IMR-90 (cell line): ENCODE measurements at regions not wholly inside any gene's neighbourhood (a gene's known extent, or its start where the extent isn't known, plus 50 kb on each side); places are given as distances from the start of the nearest gene placed in this dataset.

ENCODE experiments used
- ATAC-seq: fragments of 200-7000 bp; cut with Tn5 transposase; 2 replicates; pipeline ENCODE4 v1.9.1; 2020; ENCODE audit warnings: low read depth, mild to moderate bottlenecking, moderate library complexity
- BruUV-seq: library from RNA; stranded (reverse); fragments of 400-500 nt; replicated peaks from 2 replicates; lab custom pipeline; 2021; lab: Mats Ljungman, UMichigan
- CTCF ChIA-PET: fragments of 300-600 bp; formaldehyde crosslinking; extraction: SDS; loops from one replicate; lab custom pipeline; 2021; ENCODE audit warnings: antibody characterized with exemption; lab: Yijun Ruan, JAX
- POLR2A ChIA-PET: fragments of 300-600 bp; sonication (Branson Sonifier 250); formaldehyde crosslinking; loops from one replicate; lab custom pipeline; 2022; ENCODE audit warnings: antibody characterized with exemption; ENCODE audit not compliant: unreplicated experiment; lab: Charles Lee
- DNase-seq: peaks from one replicate; pipeline ENCODE4 v3.0.0; 2013
- H2AFZ ChIP-seq: replicated peaks from 2 replicates; pipeline ENCODE3; 2013; ENCODE audit warnings: low read length, mild to moderate bottlenecking; ENCODE audit not compliant: poor library complexity
- H2AK5ac ChIP-seq: 2 replicates; pipeline ENCODE4 v1.6.1; 2013; ENCODE audit warnings: low read depth, low read length, inconsistent platforms
- H2AK9ac ChIP-seq: replicated peaks from 2 replicates; pipeline ENCODE3; 2013; ENCODE audit warnings: mild to moderate bottlenecking, low read depth, low read length, moderate library complexity; ENCODE audit not compliant: poor library complexity
- H2BK120ac ChIP-seq: 2 replicates; pipeline ENCODE4 v1.6.1; 2013; ENCODE audit warnings: low read depth, low read length, inconsistent platforms
- H2BK15ac ChIP-seq: 3 replicates; pipeline ENCODE4 v1.6.1; 2013; ENCODE audit warnings: low read depth, low read length, inconsistent platforms
- H2BK20ac ChIP-seq: 2 replicates; pipeline ENCODE4 v1.6.1; 2013; ENCODE audit warnings: low read depth, mild to moderate bottlenecking, inconsistent platforms, low read length, moderate library complexity
- H2BK5ac ChIP-seq: 2 replicates; pipeline ENCODE4 v1.6.1; 2013; ENCODE audit warnings: mild to moderate bottlenecking, low read depth, low read length, inconsistent platforms; ENCODE audit not compliant: poor library complexity, severe bottlenecking
- H3K14ac ChIP-seq: replicated peaks from 2 replicates; pipeline ENCODE4 v1.6.1; 2013; ENCODE audit warnings: low read depth, low read length, inconsistent platforms
- H3K18ac ChIP-seq: 2 replicates; pipeline ENCODE4 v1.6.1; 2013; ENCODE audit warnings: low read depth, low read length, control low read depth
- H3K23ac ChIP-seq: 2 replicates; pipeline ENCODE4 v1.6.1; 2013; ENCODE audit warnings: low read depth, low read length, inconsistent platforms
- H3K27ac ChIP-seq: 2 replicates; pipeline ENCODE4 v1.5.1; 2013; ENCODE audit warnings: mild to moderate bottlenecking, control low read depth, low read length; ENCODE audit not compliant: insufficient read depth
- H3K27me3 ChIP-seq: 2 replicates; pipeline ENCODE4 v1.6.1; 2013; ENCODE audit warnings: low read length; ENCODE audit not compliant: control insufficient read depth, insufficient read depth
- H3K36me3 ChIP-seq: 2 replicates; pipeline ENCODE4 v1.6.1; 2013; ENCODE audit warnings: low read length, mixed read lengths; ENCODE audit not compliant: control insufficient read depth, insufficient read depth
- H3K4ac ChIP-seq: 2 replicates; pipeline ENCODE4 v1.6.1; 2013; ENCODE audit warnings: low read depth, low read length, inconsistent platforms
- H3K4me1 ChIP-seq: 2 replicates; pipeline ENCODE4 v1.6.1; 2013; ENCODE audit warnings: low read length, mixed read lengths; ENCODE audit not compliant: control insufficient read depth, insufficient read depth
- H3K4me2 ChIP-seq: 2 replicates; pipeline ENCODE4 v1.6.1; 2013; ENCODE audit warnings: low read depth, mild to moderate bottlenecking, control low read depth, low read length, moderate library complexity
- H3K4me3 ChIP-seq: 2 replicates; pipeline ENCODE4 v1.5.1; 2013; ENCODE audit warnings: low read depth, mild to moderate bottlenecking, control low read depth, low read length, moderate library complexity; ENCODE audit not compliant: insufficient read depth
- H3K56ac ChIP-seq: 2 replicates; pipeline ENCODE4 v1.6.1; 2013; ENCODE audit warnings: low read length, inconsistent platforms; ENCODE audit not compliant: insufficient read depth; ENCODE audit errors: extremely low read depth
- H3K79me1 ChIP-seq, 2 experiments: 2 replicates each; pipeline ENCODE4 v1.6.1; 2013; ENCODE audit warnings: low read length in 2 of 2, inconsistent platforms in 1 of 2, low read depth in 1 of 2
- H3K9ac ChIP-seq: 2 replicates; pipeline ENCODE4 v1.6.1; 2013; ENCODE audit warnings: low read depth, low read length, control low read depth
- H3K9me1 ChIP-seq: 2 replicates; pipeline ENCODE4 v1.6.1; 2013; ENCODE audit warnings: low read length, inconsistent platforms; ENCODE audit not compliant: insufficient read depth
- H3K9me3 ChIP-seq: 2 replicates; pipeline ENCODE4 v1.6.1; 2013; ENCODE audit warnings: low read length; ENCODE audit not compliant: control insufficient read depth, insufficient read depth
- H4K20me1 ChIP-seq: 2 replicates; pipeline ENCODE4 v1.6.1; 2013; ENCODE audit warnings: low read length, inconsistent platforms; ENCODE audit not compliant: insufficient read depth
- H4K5ac ChIP-seq: 2 replicates; pipeline ENCODE4 v1.6.1; 2013; ENCODE audit warnings: mild to moderate bottlenecking, low read depth, low read length, control low read depth
- H4K8ac ChIP-seq, 2 experiments: 2 replicates each; pipeline ENCODE4 v1.6.1; 2013; ENCODE audit warnings: low read depth in 2 of 2, low read length in 2 of 2, control low read depth in 1 of 2, inconsistent platforms in 1 of 2
- H4K91ac ChIP-seq: 2 replicates; pipeline ENCODE4 v1.6.1; 2013; ENCODE audit warnings: low read depth, low read length, inconsistent platforms; ENCODE audit not compliant: insufficient read depth
- BHLHE40 ChIP-seq: fragments of 150-350 bp; IDR thresholded peaks from 2 replicates; pipeline ENCODE4 v1.6.1; 2016; ENCODE audit warnings: mild to moderate bottlenecking, low read depth, low read length
- CEBPB ChIP-seq: IDR thresholded peaks from 2 replicates; pipeline ENCODE4 v1.6.1; 2012; ENCODE audit warnings: low read depth, low read length, improper control_type of control experiment
- CHD1 ChIP-seq: IDR thresholded peaks from 2 replicates; pipeline ENCODE4 v1.6.1; 2012; ENCODE audit warnings: low read depth, low read length, improper control_type of control experiment
- FOS ChIP-seq: fragments of 150-350 bp; IDR thresholded peaks from 2 replicates; pipeline ENCODE4 v1.6.1; 2016; ENCODE audit warnings: low read depth, low read length
- MAFK ChIP-seq: IDR thresholded peaks from 2 replicates; pipeline ENCODE4 v1.6.1; 2012; ENCODE audit warnings: low read depth, low read length, improper control_type of control experiment
- MAZ ChIP-seq: IDR thresholded peaks from 2 replicates; pipeline ENCODE4 v1.6.1; 2012; ENCODE audit warnings: low read depth, mild to moderate bottlenecking, low read length, improper control_type of control experiment, moderate library complexity, borderline replicate concordance
- MXI1 ChIP-seq: IDR thresholded peaks from 2 replicates; pipeline ENCODE4 v1.6.1; 2012; ENCODE audit warnings: low read depth, mild to moderate bottlenecking, low read length, moderate library complexity, borderline replicate concordance
- NFE2L2 ChIP-seq: fragments of 150-350 bp; IDR thresholded peaks from 2 replicates; pipeline ENCODE4 v1.6.1; 2016; ENCODE audit warnings: low read depth, mild to moderate bottlenecking, low read length
- POLR2A ChIP-seq: IDR thresholded peaks from 2 replicates; pipeline ENCODE4 v1.6.1; 2012; ENCODE audit warnings: mild to moderate bottlenecking, low read depth, low read length
- RCOR1 ChIP-seq: IDR thresholded peaks from 2 replicates; pipeline ENCODE4 v1.6.1; 2012; ENCODE audit warnings: mild to moderate bottlenecking, low read length, improper control_type of control experiment; ENCODE audit not compliant: insufficient replicate concordance
- RFX5 ChIP-seq: IDR thresholded peaks from 2 replicates; pipeline ENCODE4 v1.8.0; 2012; ENCODE audit warnings: low read depth, mild to moderate bottlenecking, low read length, moderate library complexity
- SMC3 ChIP-seq: fragments of 150-350 bp; IDR thresholded peaks from 2 replicates; pipeline ENCODE4 v1.6.1; 2016; ENCODE audit warnings: low read depth, mild to moderate bottlenecking, antibody characterized with exemption, low read length, moderate library complexity
- USF2 ChIP-seq: fragments of 150-350 bp; IDR thresholded peaks from 2 replicates; pipeline ENCODE4 v1.6.1; 2017; ENCODE audit warnings: mild to moderate bottlenecking, antibody characterized with exemption, low read length, low read depth
- WGBS, 2 experiments: methylation state at CpG; one replicate each; pipeline versions ENCODE4 v1.1.5 to v1.1.7; 2013; ENCODE audit warnings: missing lambda C conversion rate in 2 of 2; ENCODE audit not compliant: insufficient read length in 1 of 2; ENCODE audit errors: extremely low coverage in 2 of 2; 5-methylcytosine and 5-hydroxymethylcytosine counted together
- dilution Hi-C: fragments of 300-500 bp; cut with HindIII; formaldehyde crosslinking; loops from one replicate; pipeline ENCODE4 v1.14.3; 2018; ENCODE audit warnings: low sequenced_read_pairs; ENCODE audit not compliant: unreplicated experiment
- in situ Hi-C: fragments of 300-500 bp; cut with MboI; formaldehyde crosslinking; loops from 3 replicates; pipeline ENCODE4 v1.14.3; 2019; ENCODE audit warnings: low sequenced_read_pairs, inconsistent platforms, mixed read lengths
- intact Hi-C: fragments of 100-400 bp; cut with micrococcal nuclease; formaldehyde crosslinking; loops from 2 replicates; pipeline ENCODE4 v1.10.0; 2022
- TF ChIP-seq, protein P1 (sequence below): fragments of 150-350 bp; IDR thresholded peaks from 2 replicates; pipeline ENCODE4 v1.6.1; 2016; ENCODE audit warnings: low read depth, mild to moderate bottlenecking, low read length, moderate library complexity, borderline replicate concordance
- TF ChIP-seq, protein P2 (sequence below): conservative IDR thresholded peaks from 2 replicates; pipeline ENCODE4 v1.5.1; 2012; ENCODE audit warnings: mild to moderate bottlenecking, low read depth, low read length, improper control_type of control experiment

DNA sequence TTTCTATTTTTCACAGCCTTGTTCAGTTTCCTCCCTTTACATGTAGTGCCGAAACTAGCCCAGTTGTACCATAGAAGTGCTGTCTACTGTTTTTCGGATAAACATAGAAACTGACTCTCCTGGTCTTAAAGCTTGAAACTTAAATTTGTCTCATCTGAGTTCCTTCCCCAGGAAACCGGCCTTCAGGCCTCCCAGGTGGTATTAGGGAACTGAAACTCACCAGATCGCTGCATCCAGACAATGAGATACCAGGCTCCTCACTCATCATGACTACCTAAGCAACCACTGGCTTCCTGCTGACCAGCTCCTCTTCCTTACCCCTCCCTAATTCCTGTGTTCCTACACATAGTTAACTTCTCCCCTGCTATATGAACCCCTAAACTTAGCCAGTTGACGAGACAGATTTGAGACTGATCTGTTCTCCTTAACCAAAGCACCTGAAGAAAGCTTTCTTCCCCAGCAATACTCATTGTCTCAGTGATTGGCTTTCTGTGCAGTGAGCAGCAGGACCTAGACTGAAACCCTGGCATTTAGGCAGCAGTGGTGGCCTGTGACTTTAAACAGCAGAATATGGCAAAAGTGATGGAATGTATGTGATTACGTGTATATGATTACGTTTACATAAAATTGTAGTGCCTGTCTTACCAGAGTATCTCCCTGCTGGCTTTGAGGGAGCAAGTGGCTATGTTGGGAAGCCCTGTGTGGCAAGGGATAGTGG is 959.1 kb upstream of the LCORL start:
- Histone ChIP-seq H3K4me3 (no peak overlapping the region), H3K9ac (no peak overlapping the region), H4K8ac (no peak overlapping the region), H3K79me1 (no peaks in the 10 kb centered on the region), H3K27me3 (no peaks in the 10 kb centered on the region), H3K14ac (no peak overlapping the region), H2AFZ (no peak overlapping the region), H4K91ac (no peak overlapping the region), H2BK120ac (no peak overlapping the region), H2AK5ac (no peak overlapping the region), H3K27ac (no peak overlapping the region), H3K4me2 (no peak overlapping the region), H3K4me1 (no peaks in the 10 kb centered on the region), H3K23ac (no peak overlapping the region), H2BK15ac (no peak overlapping the region), H3K9me1 (no peaks in the 10 kb centered on the region), H4K5ac (no peak overlapping the region), H3K56ac (no peak overlapping the region), H2BK5ac (no peak overlapping the region), H3K9me3 (no peaks in the 10 kb centered on the region; the same call in 1 of the 2 replicates), H2AK9ac (no peak overlapping the region), H2BK20ac (no peak overlapping the region), H3K4ac (no peak overlapping the region), H3K18ac (no peak overlapping the region), H3K36me3 (no peaks in the 10 kb centered on the region), H4K20me1 (no peaks in the 10 kb centered on the region)
- TF ChIP-seq MXI1 (no peak), RFX5 (no peak), CEBPB (no peak), BHLHE40 (no peak), NFE2L2 (no peak), MAFK (no peak), MAZ (no peak), FOS (no peak), CHD1 (no peak), POLR2A (no peak), RCOR1 (no peak), SMC3 (no peak), USF2 (no peak)
- TF ChIP-seq, protein P1, sequence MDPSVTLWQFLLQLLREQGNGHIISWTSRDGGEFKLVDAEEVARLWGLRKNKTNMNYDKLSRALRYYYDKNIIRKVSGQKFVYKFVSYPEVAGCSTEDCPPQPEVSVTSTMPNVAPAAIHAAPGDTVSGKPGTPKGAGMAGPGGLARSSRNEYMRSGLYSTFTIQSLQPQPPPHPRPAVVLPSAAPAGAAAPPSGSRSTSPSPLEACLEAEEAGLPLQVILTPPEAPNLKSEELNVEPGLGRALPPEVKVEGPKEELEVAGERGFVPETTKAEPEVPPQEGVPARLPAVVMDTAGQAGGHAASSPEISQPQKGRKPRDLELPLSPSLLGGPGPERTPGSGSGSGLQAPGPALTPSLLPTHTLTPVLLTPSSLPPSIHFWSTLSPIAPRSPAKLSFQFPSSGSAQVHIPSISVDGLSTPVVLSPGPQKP = no peak
- TF ChIP-seq, protein P2, sequence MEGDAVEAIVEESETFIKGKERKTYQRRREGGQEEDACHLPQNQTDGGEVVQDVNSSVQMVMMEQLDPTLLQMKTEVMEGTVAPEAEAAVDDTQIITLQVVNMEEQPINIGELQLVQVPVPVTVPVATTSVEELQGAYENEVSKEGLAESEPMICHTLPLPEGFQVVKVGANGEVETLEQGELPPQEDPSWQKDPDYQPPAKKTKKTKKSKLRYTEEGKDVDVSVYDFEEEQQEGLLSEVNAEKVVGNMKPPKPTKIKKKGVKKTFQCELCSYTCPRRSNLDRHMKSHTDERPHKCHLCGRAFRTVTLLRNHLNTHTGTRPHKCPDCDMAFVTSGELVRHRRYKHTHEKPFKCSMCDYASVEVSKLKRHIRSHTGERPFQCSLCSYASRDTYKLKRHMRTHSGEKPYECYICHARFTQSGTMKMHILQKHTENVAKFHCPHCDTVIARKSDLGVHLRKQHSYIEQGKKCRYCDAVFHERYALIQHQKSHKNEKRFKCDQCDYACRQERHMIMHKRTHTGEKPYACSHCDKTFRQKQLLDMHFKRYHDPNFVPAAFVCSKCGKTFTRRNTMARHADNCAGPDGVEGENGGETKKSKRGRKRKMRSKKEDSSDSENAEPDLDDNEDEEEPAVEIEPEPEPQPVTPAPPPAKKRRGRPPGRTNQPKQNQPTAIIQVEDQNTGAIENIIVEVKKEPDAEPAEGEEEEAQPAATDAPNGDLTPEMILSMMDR = no peak
- ChIA-PET POLR2A (no interaction called here), CTCF (no interaction called here)
- ATAC-seq (no peak), DNase-seq (no peak)
- in situ Hi-C loops = no loop called here
- BruUV-seq = no TSS peak
- intact Hi-C loops = loop anchor here (2.0 kb wide), 1 partner anchor 78 kb away; no protein-coding TSS in a partner anchor
- dilution Hi-C loops = no loop called here
- 73% methylated on average over 2 of the region's 7 CpGs; no CpG with 5 or more reads in 1 of the 2 experiments for WGBS, 2 experiments
